GM23248 (cell line): ENCODE measurements at regions not wholly inside any gene's neighbourhood (a gene's known extent, or its start where the extent isn't known, plus 50 kb on each side); places are given as distances from the start of the nearest gene placed in this dataset.

ENCODE experiments used
- DNase-seq: peaks from one replicate; pipeline ENCODE4 v3.0.0-alpha.2; 2015
- H2AFZ ChIP-seq: fragments of 200-600 bp; sonication (generic); 2 replicates; pipeline ENCODE4 v1.6.1; 2016; ENCODE audit warnings: antibody characterized with exemption
- H3F3A ChIP-seq: fragments of 200-600 bp; sonication (generic); 2 replicates; pipeline ENCODE4 v1.6.1; 2016; ENCODE audit warnings: mild to moderate bottlenecking, antibody characterized with exemption, mixed run types; ENCODE audit not compliant: insufficient read depth
- H3K27ac ChIP-seq: fragments of 200-600 bp; sonication (generic); 2 replicates; pipeline ENCODE4 v1.5.1; 2016; ENCODE audit warnings: mild to moderate bottlenecking
- H3K27me3 ChIP-seq: fragments of 200-600 bp; sonication (generic); replicated peaks from 2 replicates; pipeline ENCODE4 v1.6.1; 2016; ENCODE audit warnings: mild to moderate bottlenecking; ENCODE audit not compliant: insufficient read depth
- H3K36me3 ChIP-seq: fragments of 200-600 bp; sonication (generic); 2 replicates; pipeline ENCODE4 v1.6.1; 2016; ENCODE audit warnings: low read depth, mild to moderate bottlenecking
- H3K4me1 ChIP-seq: fragments of 200-600 bp; sonication (generic); 2 replicates; pipeline ENCODE4 v1.6.1; 2016; ENCODE audit warnings: mild to moderate bottlenecking; ENCODE audit not compliant: insufficient read depth
- H3K4me2 ChIP-seq: fragments of 200-600 bp; sonication (generic); one replicate; pipeline ENCODE4 v1.6.1; 2016; ENCODE audit warnings: mild to moderate bottlenecking; ENCODE audit not compliant: unreplicated experiment
- H3K4me3 ChIP-seq: fragments of 200-600 bp; sonication (generic); 2 replicates; pipeline ENCODE4 v1.5.1; 2016; ENCODE audit warnings: mild to moderate bottlenecking
- H3K79me2 ChIP-seq: fragments of 200-600 bp; sonication (generic); 2 replicates; pipeline ENCODE4 v1.6.1; 2016; ENCODE audit warnings: mild to moderate bottlenecking; ENCODE audit not compliant: insufficient read depth
- H3K9ac ChIP-seq: fragments of 200-600 bp; sonication (generic); 2 replicates; pipeline ENCODE4 v1.6.1; 2016; ENCODE audit warnings: mild to moderate bottlenecking
- H3K9me2 ChIP-seq: fragments of 200-600 bp; sonication (generic); 2 replicates; pipeline ENCODE4 v1.6.1; 2016; ENCODE audit warnings: mixed run types, mild to moderate bottlenecking, moderate library complexity; ENCODE audit not compliant: insufficient read depth
- H3K9me3 ChIP-seq: fragments of 200-600 bp; sonication (generic); one replicate; pipeline ENCODE4 v1.6.1; 2017; ENCODE audit warnings: low read depth
- H4K20me1 ChIP-seq: fragments of 200-600 bp; sonication (generic); 2 replicates; pipeline ENCODE4 v1.6.0; 2016; ENCODE audit not compliant: insufficient read depth
- EZH2 ChIP-seq: fragments of 200-600 bp; sonication (generic); IDR thresholded peaks from 2 replicates; pipeline ENCODE4 v1.6.1; 2018; ENCODE audit warnings: antibody characterized with exemption, mild to moderate bottlenecking; ENCODE audit not compliant: insufficient read depth, poor library complexity, severe bottlenecking
- EZH2phosphoT487 ChIP-seq: fragments of 200-600 bp; sonication (generic); IDR thresholded peaks from 2 replicates; pipeline ENCODE4 v1.6.1; 2018; ENCODE audit warnings: antibody characterized with exemption, moderate library complexity, mild to moderate bottlenecking, low read depth; ENCODE audit not compliant: insufficient read depth
- WGBS, 2 experiments: methylation state at CpG; one replicate each; pipeline ENCODE4 v1.1.6; 2015 to 2017; ENCODE audit warnings: low lambda C conversion rate in 2 of 2, low coverage in 1 of 2; ENCODE audit errors: missing lambda C conversion rate in 2 of 2; 5-methylcytosine and 5-hydroxymethylcytosine counted together
- in situ Hi-C: fragments of 300-500 bp; cut with MboI; formaldehyde crosslinking; loops from 2 replicates; pipeline ENCODE4 v1.15.0; 2020

DNA sequence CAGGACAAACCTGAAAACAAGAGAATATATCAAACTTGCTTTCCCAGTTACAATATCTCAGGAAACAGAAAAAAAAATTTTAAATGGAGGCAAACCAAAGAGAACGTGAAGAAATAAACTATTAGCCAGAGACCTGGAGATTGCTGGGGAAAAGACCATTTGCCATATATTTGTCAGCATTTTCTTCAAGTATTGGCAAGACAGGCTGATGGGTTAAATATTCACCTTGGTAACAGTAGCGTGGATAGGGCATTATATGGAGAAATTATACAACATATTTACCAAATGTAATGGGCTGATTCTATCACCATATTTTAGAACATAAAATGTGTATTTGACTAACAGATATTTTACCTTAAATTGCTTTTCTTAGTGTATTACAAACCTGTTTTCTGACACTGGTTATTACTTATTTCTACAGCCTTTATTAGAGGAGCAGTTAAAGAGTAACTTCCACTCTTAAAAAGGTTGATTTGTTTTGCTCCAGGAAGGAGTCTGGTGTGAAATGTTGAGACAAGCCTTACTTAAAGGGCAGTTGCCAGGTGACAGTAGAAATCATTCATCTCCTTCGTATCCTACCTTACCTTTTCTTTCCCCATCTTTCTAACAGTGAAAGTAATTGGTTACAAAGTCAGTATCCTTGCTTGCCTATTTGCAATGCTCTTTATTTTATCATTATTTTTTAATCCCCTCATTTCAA is 575.5 kb downstream of the GBA3 start:
- Histone ChIP-seq H3K4me2 (no peak overlapping the region), H3K9me3 (no peaks in the 10 kb centered on the region), H3K27ac (no peak overlapping the region), H3K36me3 (no peaks in the 10 kb centered on the region), H3K4me3 (no peak overlapping the region), H3K9ac (no peak overlapping the region), H3F3A (no peaks in the 10 kb centered on the region), H3K27me3 (no peaks in the 10 kb centered on the region), H4K20me1 (no peaks in the 10 kb centered on the region), H2AFZ (no peak overlapping the region), H3K4me1 (no peaks in the 10 kb centered on the region), H3K9me2 (no peaks in the 10 kb centered on the region), H3K79me2 (no peaks in the 10 kb centered on the region)
- WGBS, 2 experiments, result 18 to 28% methylated on average over 3 of the region's 3 CpGs
- in situ Hi-C loops, result no loop called here
- TF ChIP-seq EZH2, result no peak
- TF ChIP-seq EZH2phosphoT487, result no peak
- no peak for DNase-seq

DNA sequence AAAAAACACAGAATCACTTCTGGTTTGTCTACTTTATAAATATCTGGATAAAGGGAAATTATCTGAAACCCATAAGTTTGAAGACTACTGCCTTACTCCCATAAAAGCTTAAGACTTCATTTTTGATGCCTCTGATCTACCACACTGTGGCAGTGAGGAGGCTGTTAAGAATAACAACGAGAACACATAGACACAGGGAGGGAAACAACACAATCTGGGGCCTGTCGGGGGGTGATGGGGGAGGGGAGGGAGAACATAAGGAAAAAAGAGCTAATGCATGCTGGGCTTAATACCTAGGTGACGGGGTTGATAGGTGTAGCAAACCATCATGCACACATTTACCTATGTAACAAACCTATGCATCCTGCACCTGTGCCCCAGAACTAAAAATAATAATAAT is 573.7 kb downstream of the GBA3 start:
- no peaks in the 10 kb centered on the region for H3K79me2 ChIP-seq
- H3K9me2 ChIP-seq, result no peaks in the 10 kb centered on the region
- no peak overlapping the region for H2AFZ ChIP-seq
- H3K9ac ChIP-seq, result no peak overlapping the region
- no peak overlapping the region for H3K4me2 ChIP-seq
- no peaks in the 10 kb centered on the region for H3K4me1 ChIP-seq
- no peaks in the 10 kb centered on the region for H3K36me3 ChIP-seq
- no peak for DNase-seq
- H3K27ac ChIP-seq, result no peak overlapping the region
- H3K9me3 ChIP-seq, result no peaks in the 10 kb centered on the region
- H3K4me3 ChIP-seq, result no peak overlapping the region
- 24% methylated on average over 3 of the region's 3 CpGs for WGBS, 2 experiments
- TF ChIP-seq EZH2 (no peak), EZH2phosphoT487 (no peak)
- H3K27me3 ChIP-seq, result no peaks in the 10 kb centered on the region
- H4K20me1 ChIP-seq, result no peaks in the 10 kb centered on the region
- in situ Hi-C loops, result no loop called here
- no peaks in the 10 kb centered on the region for H3F3A ChIP-seq

DNA sequence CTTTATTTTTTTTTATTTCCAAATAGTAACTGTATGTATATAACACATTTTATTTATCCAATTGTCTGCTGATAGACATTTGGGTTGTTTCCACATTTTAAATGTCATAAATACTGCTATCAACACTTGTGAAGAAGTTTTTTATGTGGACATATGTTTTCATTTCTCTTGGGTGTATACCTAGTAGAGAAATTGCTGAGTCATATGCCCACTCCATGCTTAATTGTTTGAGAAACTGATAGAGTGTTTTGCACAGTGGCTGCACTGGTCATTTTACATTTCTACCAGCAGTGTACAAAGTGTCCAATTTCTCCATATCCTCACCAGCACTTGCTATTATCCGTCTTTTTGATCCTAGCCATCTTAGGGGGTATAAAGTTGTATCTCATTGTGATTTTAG is 567.8 kb downstream of the GBA3 start:
- no peaks in the 10 kb centered on the region for H3K9me2 ChIP-seq
- H3K9ac ChIP-seq, result no peak overlapping the region
- no peaks in the 10 kb centered on the region for H3K36me3 ChIP-seq
- no peak overlapping the region for H3K4me2 ChIP-seq
- TF ChIP-seq EZH2phosphoT487 (no peak), EZH2 (no peak)
- H3K79me2 ChIP-seq, result no peaks in the 10 kb centered on the region
- no peak overlapping the region for H2AFZ ChIP-seq
- DNase-seq, result no peak
- no peaks in the 10 kb centered on the region for H3K27me3 ChIP-seq
- no peak overlapping the region for H3K27ac ChIP-seq
- no peaks in the 10 kb centered on the region for H3K4me1 ChIP-seq
- H3K4me3 ChIP-seq, result no peak overlapping the region
- H3F3A ChIP-seq, result no peaks in the 10 kb centered on the region
- no peaks in the 10 kb centered on the region for H3K9me3 ChIP-seq
- in situ Hi-C loops, result no loop called here
- H4K20me1 ChIP-seq, result no peaks in the 10 kb centered on the region
- WGBS, 2 experiments, result 34 to 50% methylated on average over 1 of the region's 1 CpG

DNA sequence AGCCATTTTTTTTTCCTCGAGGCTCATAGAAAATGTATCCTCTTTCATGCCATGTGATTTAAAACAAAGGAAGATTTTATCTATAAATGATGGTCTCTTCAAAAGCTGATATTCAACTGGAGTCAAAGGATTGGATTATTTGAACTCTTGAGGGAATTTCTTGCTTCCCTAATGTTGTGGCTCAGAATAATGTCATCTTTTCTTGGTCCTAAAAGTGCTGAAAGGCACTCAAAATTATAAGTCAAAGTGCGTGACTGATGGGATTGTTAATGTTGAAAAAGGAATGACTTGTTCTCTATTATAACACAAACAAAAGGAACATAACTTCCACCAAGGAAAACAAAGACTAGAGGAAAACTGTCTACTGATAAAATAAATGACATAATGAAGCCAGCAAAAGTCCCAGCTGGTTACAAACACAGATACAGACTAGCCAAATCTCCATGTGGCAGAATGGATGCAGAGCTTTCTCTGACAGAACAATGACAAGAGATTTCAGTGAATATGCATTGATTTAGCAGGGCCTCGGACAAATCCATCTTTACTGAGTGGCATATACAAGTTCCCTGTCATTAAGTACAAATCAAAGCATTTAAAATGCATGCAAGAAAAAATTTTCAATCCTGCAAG is 552.6 kb downstream of the GBA3 start:
- no peaks in the 10 kb centered on the region for H3K27me3 ChIP-seq
- H3K9me2 ChIP-seq, result no peaks in the 10 kb centered on the region
- H4K20me1 ChIP-seq, result no peaks in the 10 kb centered on the region
- no peaks in the 10 kb centered on the region for H3K9me3 ChIP-seq
- TF ChIP-seq EZH2 (no peak), EZH2phosphoT487 (no peak)
- H2AFZ ChIP-seq, result no peak overlapping the region
- H3F3A ChIP-seq, result no peaks in the 10 kb centered on the region
- H3K9ac ChIP-seq, result no peak overlapping the region
- no peaks in the 10 kb centered on the region for H3K79me2 ChIP-seq
- no peaks in the 10 kb centered on the region for H3K36me3 ChIP-seq
- H3K27ac ChIP-seq, result no peak overlapping the region
- in situ Hi-C loops, result no loop called here
- no peak overlapping the region for H3K4me2 ChIP-seq
- DNase-seq, result no peak
- H3K4me3 ChIP-seq, result no peak overlapping the region
- WGBS, 2 experiments, result 18 to 22% methylated on average over 3 of the region's 3 CpGs
- H3K4me1 ChIP-seq, result no peaks in the 10 kb centered on the region
